Cardiac septum (tissue), 1 donor: ENCODE measurements at regions not wholly inside any gene's neighbourhood (a gene's known extent, or its start where the extent isn't known, plus 50 kb on each side); places are given as distances from the start of the nearest gene placed in this dataset.

Experiments
- DNase-seq: peaks from one replicate; pipeline ENCODE4 v3.0.0-alpha.2; 2020; ENCODE audit warnings: low spot score
- intact Hi-C: fragments of 100-400 bp; cut with DNase I; formaldehyde crosslinking; loops from one replicate; pipeline ENCODE4 v1.14.0; 2022
- donor health status: DM: no; HTN: no; CAD: no.

GRCh38 chr10:131591936-131592335 is 280.4 kb upstream of the TCERG1L start:
- intact Hi-C loops = no loop called here
- no peak for DNase-seq

- intact Hi-C loops = no loop called here
- no peak for DNase-seq
Measured at GRCh38 chr10:131609176-131609575, 291.6 kb upstream of the PPP2R2D start.

- intact Hi-C loops = no loop called here
Measured at GRCh38 chr10:131615150-131615549, 285.7 kb upstream of the PPP2R2D start.

GRCh38 chr10:131616040-131616439 is 284.8 kb upstream of the PPP2R2D start:
- DNase-seq = no peak
- intact Hi-C loops = no loop called here

More at GRCh38 chr10:131615150-131615549, 285.7 kb upstream of the PPP2R2D start:
- DNase-seq = no peak

GRCh38 chr10:131617113-131617858 is 283.5 kb upstream of the PPP2R2D start:
- intact Hi-C loops = no loop called here
- DNase-seq = no peak

- intact Hi-C loops = no loop called here
- DNase-seq = no peak
Measured at GRCh38 chr10:131618587-131619267, 282.1 kb upstream of the PPP2R2D start.

GRCh38 chr10:131620314-131620713 is 280.5 kb upstream of the PPP2R2D start:
- intact Hi-C loops = no loop called here
- DNase-seq = no peak

GRCh38 chr10:131620904-131621303 is 279.9 kb upstream of the PPP2R2D start:
- intact Hi-C loops = no loop called here

GRCh38 chr10:131621784-131622624 is 278.8 kb upstream of the PPP2R2D start:
- DNase-seq = no peak
- intact Hi-C loops = no loop called here

More at GRCh38 chr10:131620904-131621303, 279.9 kb upstream of the PPP2R2D start:
- DNase-seq = no peak

GRCh38 chr10:131625041-131625440 is 275.8 kb upstream of the PPP2R2D start:
- no peak for DNase-seq
- intact Hi-C loops = no loop called here

GRCh38 chr10:131626274-131626673 is 274.5 kb upstream of the PPP2R2D start:
- intact Hi-C loops = no loop called here
- DNase-seq = no peak

GRCh38 chr10:131629026-131629770 is 271.6 kb upstream of the PPP2R2D start:
- intact Hi-C loops = no loop called here

GRCh38 chr10:131630772-131631258 is 270.0 kb upstream of the PPP2R2D start:
- intact Hi-C loops = no loop called here
- no peak for DNase-seq

More at GRCh38 chr10:131629026-131629770, 271.6 kb upstream of the PPP2R2D start:
- DNase-seq = no peak

- intact Hi-C loops = no loop called here
- DNase-seq = no peak
Measured at GRCh38 chr10:131631619-131632018, 269.2 kb upstream of the PPP2R2D start.

GRCh38 chr10:131635564-131636015 is 265.2 kb upstream of the PPP2R2D start:
- intact Hi-C loops = no loop called here
- no peak for DNase-seq

- intact Hi-C loops = no loop called here
- no peak for DNase-seq
Measured at GRCh38 chr10:131636116-131636515, 264.7 kb upstream of the PPP2R2D start.

- peak; percentile 63 for DNase-seq
- intact Hi-C loops = no loop called here
Measured at GRCh38 chr10:131636841-131637724, 263.7 kb upstream of the PPP2R2D start.
